Naive thymus-derived CD8-positive, alpha-beta T cell (primary cell): ENCODE measurements at regions not wholly inside any gene's neighbourhood (a gene's known extent, or its start where the extent isn't known, plus 50 kb on each side); places are given as distances from the start of the nearest gene placed in this dataset.

ENCODE experiments used
- ATAC-seq, 2 donors: fragments of 150-1000 bp; cut with Tn5 transposase in 1 of 2; sonication (Bioruptor Pico), chemical (Tn5 transposase) in 1 of 2; 1 replicate in 1 of 2; 2 replicates in 1 of 2; pipeline ENCODE4 v1.10.0; 2021; ENCODE audit warnings: mild to moderate bottlenecking in 2 of 2, moderate library complexity in 2 of 2
- POLR2A ChIA-PET: fragments of 350-600 bp; sonication (Branson Sonifier 250); formaldehyde crosslinking; loops from one replicate; lab custom pipeline; 2021; ENCODE audit warnings: antibody characterized with exemption; lab: Charles Lee
- DNase-seq, 10 donors: peaks; one replicate each; pipeline versions ENCODE4 v3.0.0 to v3.0.0-alpha.2; 2020 to 2022
- H3K27ac Mint-ChIP-seq, 10 donors: one replicate each; pipeline ENCODE4 v1.8.0; 2020 to 2022; ENCODE audit warnings: mild to moderate bottlenecking in 10 of 10, mixed read lengths in 10 of 10, moderate library complexity in 4 of 10, inconsistent platforms in 1 of 10
- H3K27me3 Mint-ChIP-seq, 5 donors: one replicate each; pipeline ENCODE4 v1.8.0; 2021 to 2022; ENCODE audit warnings: mixed read lengths in 5 of 5
- H3K36me3 Mint-ChIP-seq, 3 donors: one replicate each; pipeline ENCODE4 v1.8.0; 2020 to 2022; ENCODE audit warnings: mixed read lengths in 3 of 3, mild to moderate bottlenecking in 2 of 3, inconsistent platforms in 1 of 3
- H3K4me1 Mint-ChIP-seq, 4 donors: one replicate each; pipeline ENCODE4 v1.8.0; 2021 to 2022; ENCODE audit warnings: mixed read lengths in 4 of 4
- H3K4me3 Mint-ChIP-seq, 10 donors: one replicate each; pipeline ENCODE4 v1.8.0; 2020 to 2022; ENCODE audit warnings: mild to moderate bottlenecking in 10 of 10, mixed read lengths in 10 of 10, moderate library complexity in 6 of 10, inconsistent platforms in 1 of 10
- H3K9me3 Mint-ChIP-seq, 9 donors: one replicate each; pipeline ENCODE4 v1.8.0; 2020 to 2022; ENCODE audit warnings: mixed read lengths in 9 of 9, mild to moderate bottlenecking in 3 of 9, inconsistent platforms in 1 of 9, moderate library complexity in 1 of 9

DNA sequence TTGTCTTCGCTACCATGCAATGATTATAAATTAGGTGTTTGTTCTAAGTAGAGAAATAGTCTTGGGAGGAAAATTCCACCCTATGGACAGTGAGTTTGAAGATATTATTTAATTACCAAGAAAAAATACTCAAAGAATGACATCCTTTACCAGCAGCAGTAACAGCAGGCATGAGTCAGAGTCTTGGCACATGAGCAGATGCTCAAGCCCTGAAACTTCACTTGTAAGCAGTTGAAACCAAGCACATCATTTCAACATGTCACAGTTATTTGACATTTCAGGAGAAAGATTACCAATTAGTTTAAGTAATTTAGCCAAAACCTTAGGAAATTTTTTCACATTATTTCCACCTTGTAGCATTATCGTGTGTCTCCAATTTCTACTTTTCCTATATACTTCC lies 99.2 kb downstream of the C12orf50 start:
- no peaks in the 10 kb centered on the region for H3K4me1 Mint-ChIP-seq
- no peak for ATAC-seq

DNA sequence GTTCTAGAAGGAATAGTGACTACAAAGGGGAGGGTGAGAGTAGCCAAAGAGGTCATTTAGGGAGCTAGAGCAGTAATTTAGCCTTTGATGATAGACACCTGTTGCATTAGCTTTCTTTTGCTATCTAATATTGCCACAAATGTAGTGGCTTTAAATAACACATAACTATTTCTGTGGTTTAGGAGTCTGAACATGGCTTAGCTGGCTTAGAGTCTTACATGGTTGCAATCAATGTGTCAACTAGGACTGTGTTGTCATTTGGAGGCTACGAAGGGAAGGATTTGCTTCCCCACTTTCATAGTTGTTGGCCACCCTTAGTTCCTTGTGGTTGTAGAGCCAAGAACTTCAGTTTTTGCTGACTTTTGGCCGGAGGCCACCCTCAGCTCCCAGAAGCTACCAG lies 99.9 kb downstream of the C12orf50 start:
- H3K4me3 Mint-ChIP-seq: no peak overlapping the region
- DNase-seq (no peak), ATAC-seq (no peak)
- H3K27me3 Mint-ChIP-seq: peaks cover 0 to 14% (median 3%) of the 10 kb centered on the region in 5 donors
- no peak overlapping the region for H3K27ac Mint-ChIP-seq
- H3K36me3 Mint-ChIP-seq: no peaks in the 10 kb centered on the region
- H3K9me3 Mint-ChIP-seq: peaks cover 0 to 3% (median 0%) of the 10 kb centered on the region in 9 donors
- POLR2A ChIA-PET: no interaction called here
- H3K4me1 Mint-ChIP-seq: no peaks in the 10 kb centered on the region

More for the DNA sequence above, 99.2 kb downstream of the C12orf50 start:
- peaks cover 0 to 10% (median 3%) of the 10 kb centered on the region in 5 donors for H3K27me3 Mint-ChIP-seq
- no peak overlapping the region for H3K4me3 Mint-ChIP-seq
- no peak for DNase-seq
- POLR2A ChIA-PET: no interaction called here
- H3K9me3 Mint-ChIP-seq: peaks cover 0 to 6% (median 2%) of the 10 kb centered on the region in 9 donors
- H3K36me3 Mint-ChIP-seq: no peaks in the 10 kb centered on the region
- no peak overlapping the region for H3K27ac Mint-ChIP-seq

DNA sequence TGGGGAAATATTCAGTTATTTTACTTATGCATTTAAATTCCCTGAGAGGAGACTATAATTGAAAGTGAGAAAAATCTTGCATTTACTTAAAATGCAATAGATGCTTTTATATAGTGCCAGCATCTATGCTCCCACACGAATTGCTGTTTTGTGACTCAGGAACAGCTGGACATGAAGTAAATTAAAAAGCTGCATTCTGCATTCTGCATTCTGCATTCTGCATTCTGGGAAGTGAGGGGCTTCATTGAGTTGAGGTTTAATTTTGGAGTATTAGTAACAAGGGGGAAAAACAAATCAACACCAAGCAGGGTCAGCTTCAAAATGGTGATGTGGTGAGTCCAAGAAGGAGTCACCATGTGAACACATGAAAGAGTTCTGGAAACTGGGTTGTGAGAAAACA lies 101.2 kb downstream of the C12orf50 start:
- ATAC-seq (no peak), DNase-seq (no peak)
- Mint-ChIP-seq H3K36me3 (no peaks in the 10 kb centered on the region), H3K4me3 (no peak overlapping the region), H3K27me3 (peaks cover 0 to 4% (median 0%) of the 10 kb centered on the region in 5 donors), H3K4me1 (no peaks in the 10 kb centered on the region), H3K27ac (no peak overlapping the region), H3K9me3 (peaks cover 0 to 2% (median 0%) of the 10 kb centered on the region in 9 donors)
- POLR2A ChIA-PET: no interaction called here

DNA sequence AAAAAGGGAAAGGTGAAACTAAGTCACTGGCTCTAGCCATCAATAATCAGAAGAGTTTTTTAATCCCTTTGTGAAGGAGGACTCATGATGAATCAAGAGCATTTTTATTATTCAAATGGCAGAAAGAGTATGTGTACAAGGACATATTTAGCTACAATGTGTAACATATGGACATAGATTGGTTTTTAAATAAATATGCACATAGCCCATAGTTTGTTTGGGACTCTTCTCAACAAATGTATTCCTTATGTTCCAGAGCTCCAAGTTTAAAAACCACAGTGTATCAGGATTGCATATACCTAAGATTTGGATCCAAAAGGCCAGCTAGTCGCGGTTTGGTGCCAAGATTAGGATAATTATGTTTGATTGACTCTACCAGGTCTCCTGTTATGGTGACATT lies 104.2 kb downstream of the C12orf50 start:
- Mint-ChIP-seq H3K27me3 (peaks cover 0 to 4% (median 0%) of the 10 kb centered on the region in 5 donors), H3K27ac (no peak overlapping the region), H3K4me3 (no peak overlapping the region), H3K4me1 (no peaks in the 10 kb centered on the region), H3K36me3 (no peaks in the 10 kb centered on the region), H3K9me3 (peaks cover 0 to 2% (median 0%) of the 10 kb centered on the region in 9 donors)
- no peak for ATAC-seq
- no peak for DNase-seq
- POLR2A ChIA-PET: no interaction called here

DNA sequence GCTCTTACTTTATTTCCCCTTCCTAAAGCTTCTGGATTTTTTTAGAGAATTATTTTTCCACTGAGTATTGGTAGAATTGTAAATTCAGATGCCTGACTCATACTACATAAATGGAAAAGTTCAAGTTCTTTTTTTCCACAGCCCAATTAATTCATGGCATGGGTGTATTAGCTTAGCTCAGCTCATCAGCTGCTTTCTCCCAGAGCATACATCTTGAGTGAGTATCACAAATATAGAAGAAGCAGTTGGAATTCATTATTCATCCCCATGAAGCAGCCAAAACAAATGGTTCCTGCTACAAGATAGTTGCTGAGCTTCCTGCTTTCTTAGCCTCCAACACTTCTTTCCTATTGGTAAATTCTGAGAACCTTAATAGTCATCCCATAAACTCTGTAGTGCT lies 105.1 kb downstream of the C12orf50 start:
- H3K27me3 Mint-ChIP-seq: peaks cover 0 to 4% (median 0%) of the 10 kb centered on the region in 5 donors
- no peak overlapping the region for H3K4me3 Mint-ChIP-seq
- H3K36me3 Mint-ChIP-seq: no peaks in the 10 kb centered on the region
- POLR2A ChIA-PET: no interaction called here
- H3K4me1 Mint-ChIP-seq: no peaks in the 10 kb centered on the region
- DNase-seq (no peak), ATAC-seq (no peak)
- no peak overlapping the region for H3K27ac Mint-ChIP-seq
- peaks cover 0 to 2% (median 0%) of the 10 kb centered on the region in 9 donors for H3K9me3 Mint-ChIP-seq

DNA sequence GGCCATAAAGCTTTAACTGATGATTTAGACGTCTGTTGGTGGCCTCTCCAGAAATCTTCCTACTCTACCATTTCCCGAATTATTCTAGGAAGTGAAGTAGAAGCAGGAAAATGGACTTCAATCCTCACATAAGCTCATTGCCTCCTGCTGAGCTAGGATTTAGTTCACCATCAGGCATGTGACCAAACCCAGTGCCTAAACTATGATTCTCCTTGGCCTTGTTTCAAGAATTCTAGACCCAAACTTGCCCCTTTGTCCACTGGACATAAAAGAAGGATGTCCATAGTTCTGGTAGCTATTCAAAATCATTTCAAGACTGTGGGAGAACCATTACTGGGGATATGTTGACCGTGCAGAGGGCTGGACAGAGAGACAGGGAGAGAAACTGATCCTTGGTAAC lies 105.8 kb downstream of the C12orf50 start:
- Mint-ChIP-seq H3K27ac (no peak overlapping the region), H3K4me3 (no peak overlapping the region), H3K4me1 (no peaks in the 10 kb centered on the region), H3K9me3 (peaks cover 0 to 2% (median 0%) of the 10 kb centered on the region in 9 donors), H3K36me3 (no peaks in the 10 kb centered on the region), H3K27me3 (peaks cover 0 to 4% (median 0%) of the 10 kb centered on the region in 5 donors)
- ATAC-seq (no peak), DNase-seq (no peak)
- POLR2A ChIA-PET: no interaction called here

DNA sequence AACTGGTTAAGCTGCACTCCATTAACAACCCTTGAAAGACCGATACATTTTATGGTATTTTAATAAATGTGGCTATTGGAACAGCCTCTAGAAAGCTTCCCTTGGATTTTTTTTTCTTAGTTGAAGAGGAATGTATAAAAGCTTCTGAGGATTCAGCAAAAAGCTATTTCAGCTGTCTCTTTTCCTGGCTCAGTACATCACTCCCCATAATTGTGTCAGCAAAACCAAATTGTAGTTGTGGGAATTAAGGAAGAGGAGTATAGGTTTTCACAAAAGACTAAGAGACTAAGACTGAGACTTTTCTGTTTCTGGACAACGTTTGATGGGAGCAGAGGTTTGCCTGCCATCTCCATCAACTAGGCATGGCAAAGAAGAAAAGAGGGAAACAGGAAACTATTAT lies 106.5 kb downstream of the C12orf50 start:
- no peak for DNase-seq
- Mint-ChIP-seq H3K4me1 (no peaks in the 10 kb centered on the region), H3K27ac (no peak overlapping the region), H3K9me3 (peaks cover 0 to 2% (median 0%) of the 10 kb centered on the region in 9 donors), H3K36me3 (no peaks in the 10 kb centered on the region), H3K27me3 (peaks cover 0 to 4% (median 0%) of the 10 kb centered on the region in 5 donors), H3K4me3 (no peak overlapping the region)
- no peak for ATAC-seq
- POLR2A ChIA-PET: no interaction called here

DNA sequence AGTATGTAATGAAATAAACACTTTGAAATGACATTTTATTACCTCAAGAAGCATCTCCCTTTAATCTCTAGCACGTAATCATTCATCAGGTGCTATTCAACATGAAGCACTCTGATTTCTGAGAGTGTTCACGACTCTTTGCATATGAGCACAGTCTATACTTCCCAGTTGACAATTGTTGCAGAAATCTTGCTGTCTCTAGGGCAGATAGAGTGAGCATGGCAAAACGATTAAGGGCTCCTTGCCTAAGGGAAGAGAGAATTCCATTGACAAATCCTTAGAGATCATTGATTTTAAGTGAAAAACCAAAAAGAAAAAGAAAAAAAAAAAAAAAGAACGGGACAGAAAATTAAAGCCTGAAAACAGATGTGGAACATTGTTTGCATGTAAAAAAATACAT lies 107.6 kb downstream of the C12orf50 start:
- ATAC-seq (no peak), DNase-seq (no peak)
- POLR2A ChIA-PET: no interaction called here
- Mint-ChIP-seq H3K27ac (no peak overlapping the region), H3K36me3 (no peaks in the 10 kb centered on the region), H3K27me3 (peaks cover 0 to 4% (median 0%) of the 10 kb centered on the region in 5 donors), H3K4me1 (no peaks in the 10 kb centered on the region), H3K9me3 (no peaks in the 10 kb centered on the region), H3K4me3 (no peak overlapping the region)

DNA sequence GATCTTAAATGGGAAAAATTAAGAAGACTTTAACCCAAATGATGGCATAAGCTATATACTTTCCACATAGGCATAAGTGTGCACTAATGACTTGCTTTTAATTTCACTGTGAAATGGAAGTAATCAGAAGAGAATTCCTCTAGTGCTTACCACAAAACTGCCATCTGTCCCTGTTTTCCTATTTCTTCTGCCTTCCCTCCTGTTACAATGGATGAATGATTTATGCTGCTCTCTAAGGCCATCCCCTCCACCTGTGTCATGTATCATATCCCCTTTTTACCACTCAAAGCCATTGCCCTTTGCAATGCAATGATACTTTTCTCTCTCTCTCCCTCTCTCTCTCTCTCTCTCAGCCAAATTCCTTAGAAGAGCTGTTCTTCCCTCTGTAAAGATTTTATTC lies 109.1 kb downstream of the C12orf50 start:
- Mint-ChIP-seq H3K27me3 (peaks cover 0 to 4% (median 0%) of the 10 kb centered on the region in 5 donors), H3K4me1 (no peaks in the 10 kb centered on the region), H3K27ac (no peak overlapping the region), H3K9me3 (peaks cover 0 to 8% (median 0%) of the 10 kb centered on the region in 9 donors), H3K36me3 (no peaks in the 10 kb centered on the region), H3K4me3 (no peak overlapping the region)
- DNase-seq: no peak
- no peak for ATAC-seq
- POLR2A ChIA-PET: no interaction called here

DNA sequence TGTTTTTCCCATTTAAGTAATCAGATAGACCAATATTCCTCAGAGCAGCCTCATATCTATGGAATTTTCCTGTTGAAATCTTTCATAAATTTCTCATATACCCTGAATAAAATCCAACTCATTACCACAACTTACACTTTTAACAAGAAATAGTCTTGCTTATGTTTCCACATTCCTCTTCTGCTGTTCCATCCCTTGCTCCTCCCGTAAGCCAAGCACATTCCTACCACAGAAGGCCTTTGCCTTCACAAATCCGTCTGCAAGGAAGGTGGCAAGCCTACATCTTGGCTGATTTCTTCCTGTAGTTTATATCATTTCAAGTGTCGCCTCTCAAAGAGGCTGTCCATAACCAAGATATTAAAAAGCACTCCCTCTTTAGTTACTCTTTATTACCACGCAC lies 127.7 kb downstream of the C12orf50 start:
- H3K27me3 Mint-ChIP-seq: peaks cover 0 to 3% (median 0%) of the 10 kb centered on the region in 5 donors
- no peaks in the 10 kb centered on the region for H3K36me3 Mint-ChIP-seq
- ATAC-seq: no peak
- H3K4me1 Mint-ChIP-seq: no peaks in the 10 kb centered on the region
- POLR2A ChIA-PET: no interaction called here
- H3K9me3 Mint-ChIP-seq: peaks cover 0 to 3% (median 0%) of the 10 kb centered on the region in 9 donors
- H3K4me3 Mint-ChIP-seq: no peak overlapping the region
- no peak for DNase-seq
- no peak overlapping the region for H3K27ac Mint-ChIP-seq

DNA sequence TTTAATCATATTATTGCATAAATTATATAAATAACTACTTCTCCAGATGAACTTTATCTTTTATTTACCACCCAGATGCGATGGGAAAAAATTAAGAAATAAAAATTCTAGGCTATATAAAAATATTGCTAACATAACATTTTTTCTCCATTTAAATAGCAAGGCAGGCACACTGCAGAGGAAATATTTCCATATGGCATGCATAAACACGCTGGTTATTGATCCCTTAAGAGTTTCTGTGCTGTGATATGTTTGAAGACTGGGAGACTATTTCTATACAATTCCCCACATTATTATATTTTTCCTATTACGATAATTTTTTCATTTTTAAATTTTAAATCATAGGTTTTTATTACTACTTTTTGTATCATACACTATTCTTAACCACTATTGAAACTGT lies 131.5 kb downstream of the C12orf50 start:
- peaks cover 0 to 3% (median 0%) of the 10 kb centered on the region in 5 donors for H3K27me3 Mint-ChIP-seq
- no peak for DNase-seq
- H3K36me3 Mint-ChIP-seq: no peaks in the 10 kb centered on the region
- ATAC-seq: no peak
- H3K4me1 Mint-ChIP-seq: no peaks in the 10 kb centered on the region
- no peak overlapping the region for H3K4me3 Mint-ChIP-seq
- H3K27ac Mint-ChIP-seq: no peak overlapping the region
- peaks cover 0 to 15% (median 2%) of the 10 kb centered on the region in 9 donors for H3K9me3 Mint-ChIP-seq
- POLR2A ChIA-PET: no interaction called here

DNA sequence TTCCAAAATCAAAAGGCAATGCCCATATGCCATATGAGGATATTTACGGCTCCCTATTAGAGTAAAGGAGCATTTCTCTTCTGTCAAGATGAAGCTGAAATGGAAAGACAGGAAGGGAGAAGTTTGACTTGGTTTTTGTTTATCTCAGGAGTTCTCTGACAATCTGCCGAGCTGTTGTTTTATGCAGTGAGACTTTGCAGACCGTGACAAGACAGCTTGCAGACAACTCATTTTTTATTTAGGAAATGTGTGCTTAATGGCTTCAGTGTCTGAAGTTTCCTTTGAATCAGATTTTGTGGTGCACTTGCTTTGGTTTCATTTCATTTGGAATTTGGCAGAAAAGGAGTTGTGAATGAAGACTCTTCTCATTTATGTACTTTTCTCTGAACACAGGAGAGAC lies 145.4 kb downstream of the C12orf50 start:
- ATAC-seq (no peak), DNase-seq (no peak)
- Mint-ChIP-seq H3K27ac (no peak overlapping the region), H3K27me3 (peaks cover 0 to 2% (median 0%) of the 10 kb centered on the region in 5 donors), H3K36me3 (no peaks in the 10 kb centered on the region), H3K9me3 (peaks cover 0 to 4% (median 0%) of the 10 kb centered on the region in 9 donors), H3K4me1 (no peaks in the 10 kb centered on the region), H3K4me3 (no peak overlapping the region)
- POLR2A ChIA-PET: no interaction called here

DNA sequence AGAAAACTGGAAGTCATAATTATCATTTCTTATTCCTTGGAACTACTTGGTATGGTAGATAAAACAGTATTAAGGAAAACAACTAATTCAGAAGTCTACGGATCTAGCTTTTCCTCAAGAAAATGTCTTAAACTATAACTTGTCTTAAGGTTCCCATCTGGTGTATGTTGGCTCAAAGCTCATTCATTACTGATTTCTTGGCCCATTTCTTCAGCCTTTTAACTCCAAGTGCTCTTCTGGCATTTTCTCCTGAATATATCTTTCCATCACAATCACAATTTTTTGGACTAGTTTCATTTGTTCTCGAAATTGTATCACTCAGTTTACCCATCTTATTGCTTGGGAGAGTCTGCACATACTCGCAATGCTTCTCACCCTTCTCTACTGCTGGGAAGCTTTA lies 150.1 kb downstream of the C12orf50 start:
- Mint-ChIP-seq H3K27me3 (peaks cover 0 to 2% (median 0%) of the 10 kb centered on the region in 5 donors), H3K4me3 (no peak overlapping the region), H3K27ac (no peak overlapping the region), H3K36me3 (peaks cover 0 to 9% (median 0%) of the 10 kb centered on the region in 3 donors), H3K9me3 (peaks cover 0 to 19% (median 0%) of the 10 kb centered on the region in 9 donors), H3K4me1 (no peaks in the 10 kb centered on the region)
- DNase-seq (no peak), ATAC-seq (no peak)
- POLR2A ChIA-PET: no interaction called here
